ENCODE measurements at regions not wholly inside any gene's neighbourhood (a gene's known extent, or its start where the extent isn't known, plus 50 kb on each side); places are given as distances from the start of the nearest gene placed in this dataset.

DNA sequence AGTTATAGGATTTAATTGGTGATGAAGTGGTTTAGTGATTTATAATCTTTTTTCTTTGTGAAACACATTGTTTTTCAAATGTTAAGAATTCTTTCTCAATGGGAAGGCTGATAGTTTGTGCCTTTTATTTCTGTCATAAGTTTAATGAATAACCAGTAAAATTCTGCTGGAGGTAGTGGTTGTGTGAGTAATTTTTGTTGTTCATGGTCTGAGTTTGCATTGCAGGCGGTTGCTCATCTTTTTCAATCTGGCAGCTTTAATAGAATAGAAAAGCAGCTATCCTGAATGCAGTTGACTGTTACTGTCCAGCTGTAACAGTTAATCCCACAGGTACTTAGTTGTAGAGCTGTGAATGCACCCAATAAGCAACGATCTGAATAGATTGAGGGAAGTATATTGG lies 215.6 kb upstream of the AFF2 start:
- TF ChIP-seq, protein P1, sequence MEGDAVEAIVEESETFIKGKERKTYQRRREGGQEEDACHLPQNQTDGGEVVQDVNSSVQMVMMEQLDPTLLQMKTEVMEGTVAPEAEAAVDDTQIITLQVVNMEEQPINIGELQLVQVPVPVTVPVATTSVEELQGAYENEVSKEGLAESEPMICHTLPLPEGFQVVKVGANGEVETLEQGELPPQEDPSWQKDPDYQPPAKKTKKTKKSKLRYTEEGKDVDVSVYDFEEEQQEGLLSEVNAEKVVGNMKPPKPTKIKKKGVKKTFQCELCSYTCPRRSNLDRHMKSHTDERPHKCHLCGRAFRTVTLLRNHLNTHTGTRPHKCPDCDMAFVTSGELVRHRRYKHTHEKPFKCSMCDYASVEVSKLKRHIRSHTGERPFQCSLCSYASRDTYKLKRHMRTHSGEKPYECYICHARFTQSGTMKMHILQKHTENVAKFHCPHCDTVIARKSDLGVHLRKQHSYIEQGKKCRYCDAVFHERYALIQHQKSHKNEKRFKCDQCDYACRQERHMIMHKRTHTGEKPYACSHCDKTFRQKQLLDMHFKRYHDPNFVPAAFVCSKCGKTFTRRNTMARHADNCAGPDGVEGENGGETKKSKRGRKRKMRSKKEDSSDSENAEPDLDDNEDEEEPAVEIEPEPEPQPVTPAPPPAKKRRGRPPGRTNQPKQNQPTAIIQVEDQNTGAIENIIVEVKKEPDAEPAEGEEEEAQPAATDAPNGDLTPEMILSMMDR (conservative IDR thresholded peaks at IDR 0.05; ENCODE audit: low read depth, low read length): no peak
- TF ChIP-seq EZH2 (IDR thresholded peaks at IDR 0.05; ENCODE audit: low read length, unreplicated experiment): no peak

Data from PC-3 (cell line).